Left colon (tissue), 2 donors: ENCODE measurements at regions not wholly inside any gene's neighbourhood (a gene's known extent, or its start where the extent isn't known, plus 50 kb on each side); places are given as distances from the start of the nearest gene placed in this dataset.

Experiments used
- ATAC-seq: fragments of 200-7000 bp; cut with Tn5 transposase; one replicate; pipeline ENCODE4 v1.9.1; 2020; ENCODE audit warnings: mild to moderate bottlenecking, moderate library complexity
- DNase-seq, 2 donors: peaks; one replicate each; pipeline ENCODE4 v3.0.0-alpha.2; 2020
- intact Hi-C, 2 donors: fragments of 100-400 bp; cut with DNase I in 1 of 2; cut with micrococcal nuclease in 1 of 2; formaldehyde crosslinking; loops; one replicate each; pipeline versions ENCODE4 v1.11.2 to v1.14.0; 2022; cut with DNase I, micrococcal nuclease
- donor health status: DM: no; HTN: no; CAD: no.
- donor health status: DM: yes; HTN: yes; CAD: no.

DNA sequence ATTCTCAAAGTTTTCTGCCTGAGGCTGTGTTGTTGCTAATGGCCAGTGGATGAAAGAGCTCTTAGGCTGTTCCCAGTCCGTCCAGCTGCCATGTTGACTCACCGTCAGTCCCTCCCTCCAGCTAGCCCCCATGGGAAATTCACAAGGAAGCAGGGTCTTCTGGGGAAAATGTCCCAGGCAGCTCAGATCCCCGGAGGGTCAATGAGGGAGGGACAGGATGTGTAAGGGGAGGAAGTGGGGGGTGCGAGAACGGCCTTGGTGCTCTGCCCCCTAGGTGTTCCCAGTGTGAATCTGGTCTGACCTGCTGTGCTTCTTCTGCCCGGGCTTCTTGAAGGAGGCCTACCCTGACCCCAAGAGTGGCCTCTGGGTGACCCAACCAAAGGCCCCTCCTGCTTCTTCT is 65.9 kb downstream of the CEBPB start:
- no peak for DNase-seq
- intact Hi-C loops, result no loop called here
- ATAC-seq, result no peak

GRCh38 chr20:50257860-50258259 is 67.2 kb downstream of the CEBPB start:
- intact Hi-C loops, result no loop called here
- ATAC-seq, result no peak
- no peak for DNase-seq

DNA sequence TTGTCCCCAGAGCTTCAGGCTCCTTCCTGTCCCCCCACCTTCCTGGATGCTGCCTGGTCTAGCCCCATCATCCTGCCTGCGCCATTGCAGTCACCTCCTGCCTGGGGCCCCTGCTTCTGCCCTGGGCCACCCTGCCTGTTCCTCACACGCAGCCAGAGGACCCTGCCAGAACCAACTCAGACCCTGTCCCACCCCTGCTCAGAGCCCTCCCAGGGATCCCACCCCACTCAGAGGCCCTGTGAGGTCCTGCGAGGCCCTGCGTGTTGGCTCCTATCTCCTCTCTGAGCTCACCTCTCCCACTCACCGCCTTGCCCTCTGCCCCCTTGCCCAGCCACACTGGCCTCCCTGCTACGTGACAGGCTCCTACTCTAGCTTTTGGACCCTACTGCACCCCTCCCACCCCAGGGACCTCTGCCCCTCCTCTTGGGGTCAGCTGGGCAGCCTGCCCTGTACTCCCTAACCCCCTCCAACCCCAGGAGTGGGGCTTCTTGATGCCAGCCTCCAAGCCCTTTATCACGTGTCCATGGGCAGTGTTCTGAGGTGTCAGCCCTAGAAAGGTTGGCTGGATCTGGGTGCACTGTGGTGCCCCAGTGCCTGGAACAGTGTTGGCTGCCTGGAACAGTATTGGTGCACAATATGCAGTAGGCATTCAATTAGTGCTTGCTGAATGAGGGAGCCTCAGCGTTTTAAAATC is 68.3 kb downstream of the CEBPB start:
- intact Hi-C loops, result no loop called here
- no peak for DNase-seq
- ATAC-seq, result no peak

DNA sequence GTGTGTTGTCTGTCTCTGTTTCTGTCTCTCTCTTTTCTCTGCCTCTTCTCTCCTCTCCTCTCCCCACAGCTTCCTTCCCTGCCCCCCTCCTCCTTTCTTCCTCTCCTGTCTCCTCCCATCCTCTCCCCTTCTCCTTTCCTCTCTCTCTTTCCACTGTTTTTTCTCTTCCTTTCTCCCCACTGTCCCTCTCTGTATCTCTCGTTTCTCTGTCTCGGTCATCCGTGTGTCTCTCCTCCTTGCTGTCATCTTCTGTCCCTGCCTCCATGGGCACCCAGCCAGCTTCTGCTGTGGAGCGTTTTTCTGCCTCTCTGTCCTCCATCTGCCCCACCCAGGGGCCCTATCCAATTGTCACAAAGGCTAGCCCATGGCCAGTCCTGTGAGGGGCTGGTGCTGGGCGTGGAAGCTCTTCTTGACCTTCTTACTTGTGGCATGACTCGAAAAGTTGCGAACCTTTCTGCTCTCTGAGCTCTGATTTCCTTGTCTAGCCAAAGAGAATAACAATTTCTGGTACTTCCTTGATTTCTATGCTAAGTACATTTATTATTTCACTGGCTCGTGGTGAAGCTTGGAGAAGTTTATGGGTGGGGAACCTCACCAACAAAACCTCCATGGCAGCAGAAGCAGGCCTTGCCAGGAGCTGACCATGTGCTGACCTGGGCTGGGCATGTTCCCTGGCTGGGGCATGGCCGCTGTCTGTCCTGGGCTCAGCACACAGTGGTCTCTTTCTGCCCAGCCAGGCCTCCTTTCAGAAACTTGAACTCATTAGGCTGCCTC is 69.3 kb downstream of the CEBPB start:
- ATAC-seq (peak; percentile 70), DNase-seq (peak in 1 of 2 donors; percentile 75)
- intact Hi-C loops, result no loop called here

DNA sequence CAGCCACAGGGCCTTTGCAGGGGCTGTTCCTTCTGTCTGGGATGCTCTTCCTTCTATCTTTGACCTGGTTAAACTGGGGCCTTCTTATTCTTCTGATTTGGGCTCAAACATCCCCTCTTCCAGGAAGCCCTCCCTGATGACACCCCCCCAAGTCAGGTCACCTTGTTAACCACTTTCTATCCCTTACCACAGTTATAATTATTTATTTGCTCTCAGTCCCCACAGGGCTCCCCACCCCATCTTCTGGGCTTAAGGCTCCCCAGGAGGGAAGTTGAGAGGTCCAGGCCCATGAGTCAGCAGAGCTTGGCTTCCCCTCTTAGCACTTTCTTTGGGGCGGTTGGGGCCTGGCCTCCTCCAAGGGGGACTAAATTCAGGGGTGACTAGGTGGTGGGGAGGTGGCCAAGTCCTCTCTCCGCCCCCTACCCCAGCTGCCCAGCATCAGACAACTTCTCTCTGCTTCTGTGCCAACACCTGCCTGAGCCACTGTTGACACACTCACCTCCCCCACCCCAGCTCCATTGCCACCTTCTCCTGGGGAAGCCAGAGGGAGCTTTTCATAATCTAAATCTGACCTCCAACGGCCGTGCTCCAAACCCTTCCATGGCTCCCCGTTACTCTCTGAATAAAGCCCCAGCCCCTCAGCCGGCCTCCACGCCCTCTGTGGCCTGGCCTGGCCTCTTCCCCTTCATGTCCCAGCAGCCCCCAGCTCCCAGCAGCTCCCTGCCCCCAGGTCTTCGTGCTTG is 70.0 kb downstream of the CEBPB start:
- intact Hi-C loops, result no loop called here
- DNase-seq (no peak), ATAC-seq (peak; percentile 37)

DNA sequence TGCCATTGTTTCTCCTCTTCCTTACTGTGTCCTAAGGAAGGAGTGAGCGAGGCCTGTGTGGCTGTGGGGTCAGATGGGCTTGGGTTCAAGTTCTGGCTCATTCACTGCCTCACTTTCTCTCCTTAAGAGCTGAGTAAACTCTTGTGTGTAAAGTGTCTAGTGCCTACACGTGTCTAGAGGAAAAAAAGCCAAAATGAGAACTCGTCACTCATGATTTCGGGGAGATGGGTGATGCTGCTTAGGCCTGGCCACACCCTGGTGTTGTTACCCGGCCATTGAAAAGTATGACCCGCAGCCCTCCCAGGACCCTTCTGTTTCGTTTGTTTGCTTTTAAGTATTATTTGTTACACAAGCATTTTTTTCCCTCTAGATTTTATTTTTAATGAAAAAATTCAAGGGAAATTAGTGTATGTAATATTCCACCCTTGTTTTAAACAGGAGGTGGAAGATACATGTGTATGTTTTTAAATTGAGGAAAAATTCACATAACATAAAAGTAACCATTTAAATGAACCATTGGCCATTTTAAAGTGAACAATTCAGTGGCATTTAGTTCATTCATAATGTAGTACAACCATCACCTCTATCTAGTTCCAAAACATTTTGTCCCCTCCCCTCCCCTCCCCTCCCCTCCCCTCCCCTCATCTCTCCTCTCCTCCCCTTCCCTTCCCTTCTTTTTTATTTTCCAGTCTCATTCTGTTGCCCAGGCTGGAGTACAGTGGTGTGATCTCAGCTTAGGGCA is 71.0 kb downstream of the CEBPB start:
- DNase-seq, result no peak
- intact Hi-C loops, result no loop called here
- no peak for ATAC-seq

DNA sequence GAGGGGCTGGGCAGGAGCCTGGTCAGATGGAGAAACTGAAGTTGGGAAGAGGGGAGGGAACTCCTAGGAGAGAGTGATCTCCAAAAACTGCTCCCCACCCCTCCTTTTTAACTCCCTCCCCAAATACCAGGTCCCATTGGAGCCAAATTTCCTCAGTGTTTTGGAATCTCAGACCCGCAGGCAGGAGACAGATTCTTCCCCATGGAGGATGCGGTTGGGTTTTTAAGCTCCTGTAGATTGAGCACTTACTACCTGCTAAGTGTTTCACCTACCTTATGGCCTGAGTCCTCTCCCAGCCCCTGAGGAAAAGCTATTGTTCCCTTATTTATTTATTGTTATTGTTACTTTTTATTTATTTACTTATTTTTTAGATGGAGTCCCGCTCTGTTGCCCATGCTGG is 73.2 kb downstream of the CEBPB start:
- ATAC-seq (no peak), DNase-seq (no peak)
- intact Hi-C loops, result no loop called here

DNA sequence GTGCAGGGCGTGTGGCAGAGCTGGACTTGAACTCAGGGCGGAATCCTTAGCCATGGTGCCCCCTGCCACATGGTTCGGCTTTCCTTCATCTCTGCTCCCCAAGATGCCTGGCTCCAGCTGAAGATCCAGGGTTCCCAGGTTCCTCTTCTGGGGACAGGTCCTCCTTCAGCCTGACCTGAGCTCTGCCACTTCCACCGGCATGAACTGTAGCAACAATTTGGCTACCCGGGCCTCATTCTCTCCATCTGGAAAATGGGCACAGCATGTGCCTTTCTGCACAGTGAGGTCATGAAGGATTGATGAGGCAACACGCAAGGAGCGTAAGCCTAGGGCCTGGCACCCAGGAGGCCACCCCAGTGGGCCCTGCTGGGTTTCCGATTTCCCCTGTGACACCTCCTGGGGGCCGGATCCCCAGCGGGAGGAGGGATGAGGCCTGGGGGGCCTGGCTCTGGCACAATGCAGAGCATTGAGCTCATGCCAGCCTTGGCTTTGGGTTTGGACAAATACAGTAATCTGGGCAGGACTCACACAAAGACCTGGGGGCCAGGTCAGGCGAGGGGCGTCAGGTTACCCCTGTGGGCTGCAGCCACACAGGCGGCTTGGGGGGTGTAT is 74.0 kb downstream of the CEBPB start:
- DNase-seq (no peak), ATAC-seq (no peak)
- intact Hi-C loops, result no loop called here

DNA sequence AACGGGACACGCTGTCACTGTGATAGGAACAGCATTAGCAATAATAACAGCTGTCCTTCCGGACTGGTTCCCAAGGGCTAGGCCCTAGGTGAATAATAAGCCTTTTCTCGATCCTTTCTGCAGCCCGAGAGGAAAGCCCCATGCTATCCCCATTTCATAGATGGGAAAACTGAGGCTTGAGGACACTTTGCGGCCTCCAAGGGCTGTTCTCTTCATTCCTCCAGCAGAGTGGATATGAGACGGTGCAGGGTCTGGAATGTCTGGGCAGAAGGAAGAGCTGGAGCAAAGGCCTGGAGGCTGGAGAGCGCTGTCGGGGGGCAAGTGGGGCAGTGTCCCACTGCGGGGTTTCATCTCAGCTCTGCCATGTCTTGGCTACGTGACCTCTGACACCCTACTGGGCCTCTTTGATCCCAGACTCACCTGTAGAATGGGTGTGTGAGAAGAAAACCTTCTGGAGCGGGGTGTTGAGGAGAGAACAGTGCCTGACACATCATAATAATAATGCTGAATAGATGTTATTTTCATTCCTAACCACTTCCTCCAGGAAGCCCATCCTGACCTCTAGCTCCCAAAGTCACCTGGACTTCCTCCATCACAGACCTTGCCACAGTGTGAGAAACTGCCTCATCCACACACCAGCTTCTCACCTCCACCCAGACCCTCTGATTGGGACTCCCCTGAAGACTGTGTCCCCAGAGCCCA is 74.8 kb downstream of the CEBPB start:
- DNase-seq (no peak), ATAC-seq (no peak)
- intact Hi-C loops, result no loop called here

DNA sequence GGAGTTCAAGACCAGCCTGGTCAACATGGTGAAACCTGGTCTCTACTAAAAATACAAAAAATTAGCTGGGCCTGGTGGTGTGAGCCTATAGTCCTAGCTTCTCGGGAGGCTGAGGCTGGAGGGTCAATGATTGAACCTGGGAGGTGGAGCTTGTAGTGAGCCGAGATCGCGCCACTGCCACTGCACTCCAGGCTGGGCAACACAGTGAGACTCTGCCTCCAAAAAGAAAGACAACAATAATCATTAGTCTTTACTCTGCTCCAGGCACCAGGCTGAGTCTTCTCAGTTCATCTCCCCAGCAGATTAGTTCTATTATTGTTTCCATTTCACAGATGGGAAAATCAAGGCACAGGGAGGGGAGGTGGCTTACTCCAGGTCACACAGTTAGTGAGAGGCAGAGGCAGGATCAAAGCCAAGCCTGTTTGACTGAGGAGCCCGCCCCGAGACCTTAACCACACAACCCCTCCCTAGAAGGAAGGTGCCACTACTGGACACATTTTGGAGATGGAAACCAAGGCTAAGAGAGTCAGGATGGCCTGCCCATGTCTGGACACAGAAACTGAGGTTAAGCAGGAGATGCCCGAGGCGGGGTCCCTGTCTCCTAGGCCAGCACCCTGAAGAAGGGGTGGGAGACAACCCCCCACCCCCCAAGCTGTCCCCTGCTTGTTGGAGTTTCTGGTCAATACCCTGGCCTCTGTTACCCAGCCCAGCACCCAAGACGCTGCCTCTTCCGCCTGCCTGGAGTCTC is 75.8 kb downstream of the CEBPB start:
- ATAC-seq, result no peak
- intact Hi-C loops, result no loop called here
- no peak for DNase-seq

DNA sequence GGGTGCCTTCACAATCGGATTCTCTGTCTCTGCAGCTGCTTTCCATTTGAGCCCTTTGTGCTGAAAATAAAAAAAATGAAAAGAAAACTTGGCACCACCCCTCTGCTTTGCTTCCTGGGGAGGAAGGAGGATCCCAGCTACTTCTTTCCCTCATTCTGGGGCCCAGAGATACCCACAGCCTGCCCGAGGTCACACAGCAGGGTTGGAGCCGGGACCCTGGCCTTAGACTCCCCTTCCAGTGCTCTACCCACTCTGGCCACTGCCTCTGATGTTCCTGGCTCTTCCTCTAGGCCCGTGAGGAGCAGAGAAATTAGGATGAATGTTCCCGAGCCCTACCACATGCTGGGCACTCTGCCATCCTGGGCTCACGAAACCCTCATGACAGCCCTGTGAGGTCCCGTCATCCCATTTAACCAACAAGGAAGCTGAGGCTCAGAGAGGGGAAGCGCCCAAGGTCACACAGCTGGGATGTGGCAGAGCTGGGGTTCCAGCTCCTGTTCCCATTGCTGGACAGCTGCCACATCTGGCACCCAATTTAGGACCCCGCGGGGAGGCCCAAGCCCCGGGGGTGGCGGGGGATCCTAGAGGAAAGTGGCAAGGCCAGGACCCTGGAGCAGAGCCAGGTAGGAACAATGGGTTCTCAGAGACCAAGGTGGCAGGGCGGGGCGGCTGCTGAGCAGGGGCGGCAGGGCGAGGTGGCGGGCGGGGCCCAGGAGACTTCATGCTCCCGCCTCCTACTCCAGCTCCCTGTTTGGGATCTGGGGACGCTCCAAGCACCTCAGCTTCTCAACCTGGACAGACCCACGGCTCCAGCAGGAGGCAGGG is 76.6 kb downstream of the CEBPB start:
- intact Hi-C loops, result no loop called here
- DNase-seq, result peak; percentile 91 to 94
- ATAC-seq, result peak; percentile 90

GRCh38 chr20:50267866-50268219 is 77.2 kb downstream of the CEBPB start:
- ATAC-seq (no peak), DNase-seq (peak in 1 of 2 donors; percentile 59)
- intact Hi-C loops, result no loop called here

- DNase-seq, result no peak
- intact Hi-C loops, result no loop called here
- no peak for ATAC-seq
Observed at GRCh38 chr20:50269091-50270033, 78.7 kb downstream of the CEBPB start.

GRCh38 chr20:50270034-50270395 is 79.4 kb downstream of the CEBPB start:
- ATAC-seq, result no peak
- intact Hi-C loops, result no loop called here
- DNase-seq, result no peak

GRCh38 chr20:50270569-50270968 is 79.9 kb downstream of the CEBPB start:
- intact Hi-C loops, result no loop called here
- ATAC-seq, result no peak
- no peak for DNase-seq

GRCh38 chr20:50271176-50271575 is 80.5 kb downstream of the CEBPB start:
- intact Hi-C loops, result no loop called here
- no peak for ATAC-seq

More at GRCh38 chr20:50271176-50271575, 80.5 kb downstream of the CEBPB start:
- no peak for DNase-seq
